ENCODE measurements at regions not wholly inside any gene's neighbourhood (a gene's known extent, or its start where the extent isn't known, plus 50 kb on each side); places are given as distances from the start of the nearest gene placed in this dataset.

DNA sequence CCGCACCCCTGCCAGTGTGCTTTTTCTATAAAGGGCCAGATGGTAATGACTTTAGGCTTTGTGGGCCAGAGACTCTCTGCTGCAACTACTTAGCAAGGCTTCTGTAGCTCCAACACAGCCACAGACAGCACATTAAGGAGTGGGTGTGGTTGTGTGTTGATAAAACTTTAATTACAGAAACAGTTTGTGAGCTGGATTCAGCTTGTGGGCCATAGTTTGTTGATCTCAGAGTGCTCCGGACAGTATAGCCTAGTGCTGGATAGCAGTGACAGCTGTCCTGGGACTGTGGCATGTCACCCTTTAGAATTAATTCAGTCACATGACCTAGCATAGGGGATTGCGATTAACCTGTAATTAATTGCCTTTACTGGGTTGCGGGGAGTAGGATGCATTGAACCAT is 109.7 kb downstream of the ZNF664 start:
- H4K91ac ChIP-seq (ENCODE audit: insufficient read length, low read depth, low read length): no peak overlapping the region
- H3K4me1 ChIP-seq (ENCODE audit: insufficient read depth, low read length): no peaks in the 10 kb centered on the region; the same call in 1 of the 2 replicates
- no peak overlapping the region for H3K4me2 ChIP-seq (ENCODE audit: insufficient read depth, insufficient read length, low read length)
- no peak overlapping the region for H3K56ac ChIP-seq (ENCODE audit: insufficient read length, low read depth, low read length)
- H3K27me3 ChIP-seq (ENCODE audit: insufficient read depth, low read length): no peaks in the 10 kb centered on the region
- no peaks in the 10 kb centered on the region for H3K79me2 ChIP-seq (ENCODE audit: insufficient read depth, low read length)
- no peak overlapping the region for H3K4ac ChIP-seq (ENCODE audit: low read depth, low read length)
- H3K4me1 Mint-ChIP-seq: peaks cover 17% of the 10 kb centered on the region in 2 experiments
- no peak overlapping the region for H2BK120ac ChIP-seq (ENCODE audit: low read depth, low read length, poor library complexity, severe bottlenecking)
- no peak for DNase-seq
- H3K14ac ChIP-seq (ENCODE audit: insufficient read depth, low read length): no peak overlapping the region
- TF ChIP-seq CTCF (conservative IDR thresholded peaks at IDR 0.05): no peak
- H4K20me1 ChIP-seq (ENCODE audit: control insufficient read depth, insufficient read depth, insufficient read length): no peaks in the 10 kb centered on the region
- H3K9ac ChIP-seq (ENCODE audit: extremely low read depth, insufficient read length, low read length): no peak overlapping the region
- no peak overlapping the region for H2BK5ac ChIP-seq (ENCODE audit: insufficient read length, low read length)
- no peak overlapping the region for H3K27ac Mint-ChIP-seq
- peaks cover 8% of the 10 kb centered on the region for H3K27me3 Mint-ChIP-seq (ENCODE audit: low read depth)
- no peak overlapping the region for H2BK20ac ChIP-seq (ENCODE audit: low read depth, low read length, poor library complexity, severe bottlenecking)
- no peaks in the 10 kb centered on the region; a peak in 1 of 7 replicates for H3K36me3 Mint-ChIP-seq (ENCODE audit: insufficient read depth in 1 of 3, low read depth in 3 of 3)
- no peak overlapping the region for H3K4me3 Mint-ChIP-seq
- H2AK5ac ChIP-seq (ENCODE audit: insufficient read length, low read length): no peak overlapping the region
- no peak overlapping the region for H4K8ac ChIP-seq (replicated peaks; ENCODE audit: insufficient read length, low read depth, low read length)
- no peaks in the 10 kb centered on the region for H3K79me1 ChIP-seq (ENCODE audit: insufficient read depth, low read depth, low read length, poor library complexity, severe bottlenecking)
- H3K23me2 ChIP-seq (ENCODE audit: insufficient read length, low read depth, low read length, poor library complexity, severe bottlenecking): no peaks in the 10 kb centered on the region
- H3K18ac ChIP-seq (ENCODE audit: insufficient read length, low read depth, low read length): no peak overlapping the region
- no peaks in the 10 kb centered on the region for H3K9me3 Mint-ChIP-seq
- H4K5ac ChIP-seq (ENCODE audit: insufficient read length, low read depth, low read length): no peak overlapping the region
- no CpG with 5 or more reads among the region's 4 CpGs for WGBS (ENCODE audit: extremely low coverage, insufficient read length, low lambda C conversion rate)
- no peak overlapping the region for H2AFZ ChIP-seq (ENCODE audit: low read length)
- H2BK12ac ChIP-seq (ENCODE audit: insufficient read length, low read depth, low read length): no peak overlapping the region
- no peaks in the 10 kb centered on the region for H3K9me3 ChIP-seq (ENCODE audit: control insufficient read depth, low read depth, low read length)
- no peak overlapping the region for H2BK15ac ChIP-seq (ENCODE audit: low read depth, low read length)
- H3T11ph ChIP-seq (ENCODE audit: low read length): no peak overlapping the region
- H3K27ac ChIP-seq (ENCODE audit: insufficient read length, low read depth, low read length): no peak overlapping the region
- H3K23ac ChIP-seq (ENCODE audit: insufficient read length, low read depth, low read length): no peak overlapping the region

Measured in H9 (cell line).